GM23248 (cell line): ENCODE measurements at regions not wholly inside any gene's neighbourhood (a gene's known extent, or its start where the extent isn't known, plus 50 kb on each side); places are given as distances from the start of the nearest gene placed in this dataset.

Experiments used
- EZH2 ChIP-seq: fragments of 200-600 bp; sonication (generic); IDR thresholded peaks from 2 replicates; pipeline ENCODE4 v1.6.1; 2018; ENCODE audit warnings: antibody characterized with exemption, mild to moderate bottlenecking; ENCODE audit not compliant: insufficient read depth, poor library complexity, severe bottlenecking
- EZH2phosphoT487 ChIP-seq: fragments of 200-600 bp; sonication (generic); IDR thresholded peaks from 2 replicates; pipeline ENCODE4 v1.6.1; 2018; ENCODE audit warnings: antibody characterized with exemption, moderate library complexity, mild to moderate bottlenecking, low read depth; ENCODE audit not compliant: insufficient read depth

DNA sequence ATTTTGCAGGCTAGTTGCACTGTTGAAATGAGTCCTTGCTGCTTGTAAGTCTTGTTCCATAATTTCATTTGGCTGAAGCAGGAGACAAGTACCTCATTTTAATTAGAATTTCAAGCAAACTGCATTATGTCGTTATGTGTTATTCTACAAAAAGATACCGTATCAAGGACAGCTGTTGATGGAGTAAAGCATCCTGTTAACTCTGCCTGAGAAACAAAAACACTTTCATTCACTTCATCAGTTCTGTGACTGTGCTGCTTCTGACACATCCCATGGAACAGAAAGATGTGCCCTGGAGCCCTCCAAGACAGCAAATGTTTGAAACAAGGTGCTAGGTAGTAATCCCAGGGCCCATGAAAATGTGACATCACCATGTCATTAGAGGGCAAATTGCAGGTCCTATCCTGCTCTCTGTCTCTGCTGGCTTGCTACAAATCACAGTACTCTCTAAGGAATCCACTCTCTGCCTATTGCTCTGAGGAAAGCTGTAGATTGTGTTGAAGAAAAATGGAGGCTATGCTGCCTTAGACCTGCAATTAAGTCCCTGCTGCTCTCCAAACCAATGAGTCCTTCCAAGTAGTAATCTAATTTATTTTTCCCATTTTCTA is 209.7 kb upstream of the PARD3B start:
- TF ChIP-seq EZH2 (no peak), EZH2phosphoT487 (no peak)
